ENCODE measurements at regions not wholly inside any gene's neighbourhood (a gene's known extent, or its start where the extent isn't known, plus 50 kb on each side); places are given as distances from the start of the nearest gene placed in this dataset.

- no peaks in the 10 kb centered on the region for H3K9me3 Mint-ChIP-seq
- H3K27ac Mint-ChIP-seq: no peak overlapping the region
- intact Hi-C loops (cut with DNase I, micrococcal nuclease): no loop called here
- ChIA-PET CTCF (interaction anchor here (1.1 to 1.4 kb wide), 2 partner anchors 9 to 25 kb away, joined by 3 read pairs; no protein-coding TSS in a partner anchor), POLR2A (no interaction called here)
- H3K27me3 Mint-ChIP-seq: peaks cover 4% of the 10 kb centered on the region
- no peak overlapping the region for H3K4me3 ChIP-seq (ENCODE audit: low read length)
- no peaks in the 10 kb centered on the region for H3K9me3 ChIP-seq (ENCODE audit: control insufficient read depth in 1 of 2, insufficient read depth in 1 of 2, low read length in 2 of 2)
- no peak overlapping the region for H3K27ac ChIP-seq (ENCODE audit: low read depth in 1 of 2, low read length in 2 of 2)
- no peaks in the 10 kb centered on the region for H3K4me1 Mint-ChIP-seq (ENCODE audit: low read depth)
- TF ChIP-seq, protein P1, sequence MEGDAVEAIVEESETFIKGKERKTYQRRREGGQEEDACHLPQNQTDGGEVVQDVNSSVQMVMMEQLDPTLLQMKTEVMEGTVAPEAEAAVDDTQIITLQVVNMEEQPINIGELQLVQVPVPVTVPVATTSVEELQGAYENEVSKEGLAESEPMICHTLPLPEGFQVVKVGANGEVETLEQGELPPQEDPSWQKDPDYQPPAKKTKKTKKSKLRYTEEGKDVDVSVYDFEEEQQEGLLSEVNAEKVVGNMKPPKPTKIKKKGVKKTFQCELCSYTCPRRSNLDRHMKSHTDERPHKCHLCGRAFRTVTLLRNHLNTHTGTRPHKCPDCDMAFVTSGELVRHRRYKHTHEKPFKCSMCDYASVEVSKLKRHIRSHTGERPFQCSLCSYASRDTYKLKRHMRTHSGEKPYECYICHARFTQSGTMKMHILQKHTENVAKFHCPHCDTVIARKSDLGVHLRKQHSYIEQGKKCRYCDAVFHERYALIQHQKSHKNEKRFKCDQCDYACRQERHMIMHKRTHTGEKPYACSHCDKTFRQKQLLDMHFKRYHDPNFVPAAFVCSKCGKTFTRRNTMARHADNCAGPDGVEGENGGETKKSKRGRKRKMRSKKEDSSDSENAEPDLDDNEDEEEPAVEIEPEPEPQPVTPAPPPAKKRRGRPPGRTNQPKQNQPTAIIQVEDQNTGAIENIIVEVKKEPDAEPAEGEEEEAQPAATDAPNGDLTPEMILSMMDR (IDR thresholded peaks at IDR 0.05): no peak
- ATAC-seq (ENCODE audit: poor library complexity) (no peak), DNase-seq (no peak)
- H3K4me3 Mint-ChIP-seq: no peak overlapping the region
- no peaks in the 10 kb centered on the region for H3K27me3 ChIP-seq (ENCODE audit: control insufficient read depth in 1 of 2, insufficient read depth in 2 of 2, low read length in 2 of 2)
- H3K36me3 Mint-ChIP-seq (ENCODE audit: low read depth): no peaks in the 10 kb centered on the region
- H3K36me3 ChIP-seq (ENCODE audit: insufficient read depth, low read length): no peaks in the 10 kb centered on the region
- H3K4me1 ChIP-seq (ENCODE audit: insufficient read depth, low read length): no peaks in the 10 kb centered on the region
Measured at GRCh38 chr4:155544547-155544946, 122.1 kb upstream of the GUCY1A1 start.

DNA sequence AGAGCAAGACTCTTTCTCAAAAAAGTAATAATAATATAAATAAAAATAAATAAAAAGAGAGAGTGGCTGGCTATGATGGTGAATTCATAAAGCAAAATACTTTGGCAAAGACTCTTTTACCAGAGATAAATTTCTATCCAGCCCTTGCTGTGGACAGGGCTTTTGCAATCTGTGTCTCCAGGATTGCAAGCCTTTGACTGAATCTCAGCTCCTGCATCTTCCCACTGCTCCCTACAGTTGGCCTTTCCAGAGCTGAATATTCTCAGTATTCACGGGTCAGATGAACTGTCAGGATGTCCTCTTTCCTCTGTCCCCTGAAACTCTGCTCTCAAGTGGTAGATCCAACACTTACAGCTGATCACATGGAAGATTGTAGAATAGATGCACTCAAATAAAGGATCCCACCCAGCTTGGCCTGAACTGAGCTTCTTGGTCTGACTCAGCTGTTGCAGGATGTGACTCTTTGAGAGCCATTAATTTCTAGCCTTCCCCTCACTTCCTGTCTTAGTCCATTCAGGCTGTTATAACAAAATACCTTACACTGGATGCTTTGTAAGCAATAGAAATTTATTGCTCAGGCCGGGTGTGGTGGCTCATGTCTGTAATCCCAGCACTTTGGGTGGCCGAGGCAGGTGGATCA is 123.4 kb upstream of the GUCY1A1 start:
- Mint-ChIP-seq H3K9me3 (no peaks in the 10 kb centered on the region), H3K27ac (no peak overlapping the region), H3K4me1 (ENCODE audit: low read depth) (no peaks in the 10 kb centered on the region), H3K4me3 (no peak overlapping the region), H3K36me3 (ENCODE audit: low read depth) (no peaks in the 10 kb centered on the region), H3K27me3 (peaks cover 4% of the 10 kb centered on the region)
- Histone ChIP-seq H3K4me1 (ENCODE audit: insufficient read depth, low read length) (no peaks in the 10 kb centered on the region), H3K27ac (ENCODE audit: low read depth in 1 of 2, low read length in 2 of 2) (no peak overlapping the region), H3K9me3 (ENCODE audit: control insufficient read depth in 1 of 2, insufficient read depth in 1 of 2, low read length in 2 of 2) (no peaks in the 10 kb centered on the region), H3K36me3 (ENCODE audit: insufficient read depth, low read length) (no peaks in the 10 kb centered on the region), H3K27me3 (ENCODE audit: control insufficient read depth in 1 of 2, insufficient read depth in 2 of 2, low read length in 2 of 2) (no peaks in the 10 kb centered on the region), H3K4me3 (ENCODE audit: low read length) (no peak overlapping the region)
- DNase-seq (no peak), ATAC-seq (ENCODE audit: poor library complexity) (no peak)
- POLR2A ChIA-PET: no interaction called here
- CTCF ChIA-PET: no interaction called here
- intact Hi-C loops (cut with DNase I, micrococcal nuclease): no loop called here
- TF ChIP-seq, protein P1 (IDR thresholded peaks at IDR 0.05): no peak

DNA sequence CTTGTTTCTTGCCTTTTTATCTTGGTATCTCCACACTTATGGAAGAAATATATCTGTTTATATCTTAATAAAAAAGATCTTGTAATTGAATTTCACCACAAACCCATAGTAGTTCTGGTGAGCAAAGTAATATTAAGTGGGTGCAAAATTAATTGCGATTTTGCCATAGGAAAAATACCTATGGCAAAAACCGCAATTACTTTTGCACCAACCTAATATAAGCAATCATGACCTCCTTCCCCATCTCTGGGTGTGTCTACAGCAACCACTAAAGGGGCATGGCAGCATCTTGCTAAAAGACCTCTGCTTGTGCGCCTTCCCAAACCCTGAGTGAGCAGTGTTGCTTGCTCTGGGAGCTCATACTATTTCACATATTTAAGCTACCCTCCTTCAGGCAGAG is 124.2 kb upstream of the GUCY1A1 start:
- Histone ChIP-seq H3K36me3 (ENCODE audit: insufficient read depth, low read length) (no peaks in the 10 kb centered on the region), H3K4me1 (ENCODE audit: insufficient read depth, low read length) (no peaks in the 10 kb centered on the region), H3K27me3 (ENCODE audit: control insufficient read depth in 1 of 2, insufficient read depth in 2 of 2, low read length in 2 of 2) (no peaks in the 10 kb centered on the region), H3K9me3 (ENCODE audit: control insufficient read depth in 1 of 2, insufficient read depth in 1 of 2, low read length in 2 of 2) (no peaks in the 10 kb centered on the region), H3K27ac (ENCODE audit: low read depth in 1 of 2, low read length in 2 of 2) (no peak overlapping the region), H3K4me3 (ENCODE audit: low read length) (no peak overlapping the region)
- Mint-ChIP-seq H3K9me3 (no peaks in the 10 kb centered on the region), H3K36me3 (ENCODE audit: low read depth) (no peaks in the 10 kb centered on the region), H3K27me3 (peaks cover 4% of the 10 kb centered on the region), H3K4me1 (ENCODE audit: low read depth) (no peaks in the 10 kb centered on the region), H3K27ac (no peak overlapping the region), H3K4me3 (no peak overlapping the region)
- DNase-seq: no peak
- no peak for ATAC-seq (ENCODE audit: poor library complexity)
- CTCF ChIA-PET: no interaction called here
- POLR2A ChIA-PET: no interaction called here
- TF ChIP-seq, protein P1 (IDR thresholded peaks at IDR 0.05): no peak
- intact Hi-C loops (cut with DNase I, micrococcal nuclease): no loop called here

Measured in CD4-positive, alpha-beta T cell (primary cell).